ENCODE measurements at regions not wholly inside any gene's neighbourhood (a gene's known extent, or its start where the extent isn't known, plus 50 kb on each side); places are given as distances from the start of the nearest gene placed in this dataset.

DNA sequence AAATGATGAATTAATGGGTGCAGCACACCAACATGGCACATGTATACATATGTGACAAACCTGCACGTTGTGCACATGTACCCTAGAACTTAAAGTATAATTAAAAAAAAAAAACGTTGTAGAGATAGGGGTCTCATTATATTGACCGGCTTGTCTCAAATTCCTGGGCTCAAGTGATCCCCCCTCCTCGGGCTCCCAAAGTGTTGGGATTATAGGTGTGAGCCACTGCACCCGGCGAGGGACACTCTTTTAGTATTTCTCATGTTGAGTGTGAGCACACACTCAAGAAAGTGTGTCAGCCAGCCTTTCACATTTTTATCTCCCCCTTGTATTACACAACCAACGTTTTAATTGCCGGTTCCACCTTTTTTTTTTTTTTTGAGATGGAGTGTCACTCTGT is 87.7 kb upstream of the SPIN1 start:
- Histone ChIP-seq H3K4me1 (no peaks in the 10 kb centered on the region), H3K9me3 (no peaks in the 10 kb centered on the region), H3K27me3 (no peaks in the 10 kb centered on the region), H3K27ac (no peak overlapping the region), H3K36me3 (no peaks in the 10 kb centered on the region), H3K4me3 (no peak overlapping the region)
- DNase-seq (ENCODE audit: extremely low spot score in 2 of 2): no peak
- TF ChIP-seq, protein P1, sequence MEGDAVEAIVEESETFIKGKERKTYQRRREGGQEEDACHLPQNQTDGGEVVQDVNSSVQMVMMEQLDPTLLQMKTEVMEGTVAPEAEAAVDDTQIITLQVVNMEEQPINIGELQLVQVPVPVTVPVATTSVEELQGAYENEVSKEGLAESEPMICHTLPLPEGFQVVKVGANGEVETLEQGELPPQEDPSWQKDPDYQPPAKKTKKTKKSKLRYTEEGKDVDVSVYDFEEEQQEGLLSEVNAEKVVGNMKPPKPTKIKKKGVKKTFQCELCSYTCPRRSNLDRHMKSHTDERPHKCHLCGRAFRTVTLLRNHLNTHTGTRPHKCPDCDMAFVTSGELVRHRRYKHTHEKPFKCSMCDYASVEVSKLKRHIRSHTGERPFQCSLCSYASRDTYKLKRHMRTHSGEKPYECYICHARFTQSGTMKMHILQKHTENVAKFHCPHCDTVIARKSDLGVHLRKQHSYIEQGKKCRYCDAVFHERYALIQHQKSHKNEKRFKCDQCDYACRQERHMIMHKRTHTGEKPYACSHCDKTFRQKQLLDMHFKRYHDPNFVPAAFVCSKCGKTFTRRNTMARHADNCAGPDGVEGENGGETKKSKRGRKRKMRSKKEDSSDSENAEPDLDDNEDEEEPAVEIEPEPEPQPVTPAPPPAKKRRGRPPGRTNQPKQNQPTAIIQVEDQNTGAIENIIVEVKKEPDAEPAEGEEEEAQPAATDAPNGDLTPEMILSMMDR (IDR thresholded peaks at IDR 0.05): no peak
- no peak for TF ChIP-seq POLR2A (IDR thresholded peaks at IDR 0.05)
- no peak for TF ChIP-seq POLR2AphosphoS5 (IDR thresholded peaks at IDR 0.05; ENCODE audit: insufficient read depth in 1 of 2, low read depth in 1 of 2)
- intact Hi-C loops (cut with DNase I): no loop called here

DNA sequence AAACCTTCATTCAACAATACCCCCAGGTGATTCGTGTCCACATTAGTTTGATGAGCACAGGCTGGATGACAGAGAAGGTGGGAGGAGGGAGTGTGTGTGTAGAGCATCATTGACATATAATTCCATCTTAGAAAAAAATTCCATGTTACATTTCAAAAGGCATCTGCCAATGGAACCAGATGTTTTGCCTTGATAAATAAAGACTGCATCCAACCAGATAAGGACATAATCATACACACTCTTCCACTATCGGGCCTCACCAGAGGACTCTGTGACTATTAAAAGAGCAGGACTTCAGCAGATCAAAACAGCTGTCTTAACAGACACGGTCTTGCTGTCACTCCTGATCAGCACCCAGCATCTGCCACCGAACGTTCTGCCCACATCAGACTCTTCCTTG is 96.4 kb upstream of the SPIN1 start:
- H3K36me3 ChIP-seq: no peaks in the 10 kb centered on the region
- no peak for TF ChIP-seq POLR2A (IDR thresholded peaks at IDR 0.05)
- no peak for TF ChIP-seq POLR2AphosphoS5 (IDR thresholded peaks at IDR 0.05; ENCODE audit: insufficient read depth in 1 of 2, low read depth in 1 of 2)
- TF ChIP-seq, protein P1 (IDR thresholded peaks at IDR 0.05): no peak
- H3K4me3 ChIP-seq: no peak overlapping the region
- H3K9me3 ChIP-seq: no peaks in the 10 kb centered on the region
- H3K4me1 ChIP-seq: no peaks in the 10 kb centered on the region
- DNase-seq (ENCODE audit: extremely low spot score in 2 of 2): no peak
- no peaks in the 10 kb centered on the region for H3K27me3 ChIP-seq
- H3K27ac ChIP-seq: no peak overlapping the region
- intact Hi-C loops (cut with DNase I): no loop called here

DNA sequence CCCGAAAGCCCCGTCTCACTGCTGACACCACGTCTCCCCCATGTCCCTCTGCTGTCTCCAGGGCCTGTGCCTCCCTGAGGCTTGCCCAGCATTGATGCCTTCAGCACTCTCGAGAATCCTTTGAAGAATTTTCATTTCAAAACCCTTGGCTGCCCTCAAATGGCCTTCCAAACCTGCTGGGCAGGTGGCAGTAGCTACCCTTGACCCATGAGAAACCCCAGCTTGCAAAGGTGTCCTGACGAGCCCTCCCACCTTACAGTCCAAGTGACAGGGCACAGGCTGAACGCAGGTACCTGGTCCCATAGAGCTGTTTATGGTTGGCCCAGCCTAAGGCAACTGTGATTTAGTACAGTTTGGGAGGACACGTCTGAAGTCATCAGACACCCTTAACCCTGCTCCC is 97.2 kb upstream of the SPIN1 start:
- Histone ChIP-seq H3K36me3 (no peaks in the 10 kb centered on the region), H3K27ac (no peak overlapping the region), H3K4me1 (no peaks in the 10 kb centered on the region), H3K9me3 (no peaks in the 10 kb centered on the region), H3K4me3 (no peak overlapping the region), H3K27me3 (no peaks in the 10 kb centered on the region)
- intact Hi-C loops (cut with DNase I): no loop called here
- DNase-seq (ENCODE audit: extremely low spot score in 2 of 2): no peak
- TF ChIP-seq POLR2A (IDR thresholded peaks at IDR 0.05) (no peak), POLR2AphosphoS5 (IDR thresholded peaks at IDR 0.05; ENCODE audit: insufficient read depth in 1 of 2, low read depth in 1 of 2) (no peak)
- TF ChIP-seq, protein P1 (IDR thresholded peaks at IDR 0.05): no peak

DNA sequence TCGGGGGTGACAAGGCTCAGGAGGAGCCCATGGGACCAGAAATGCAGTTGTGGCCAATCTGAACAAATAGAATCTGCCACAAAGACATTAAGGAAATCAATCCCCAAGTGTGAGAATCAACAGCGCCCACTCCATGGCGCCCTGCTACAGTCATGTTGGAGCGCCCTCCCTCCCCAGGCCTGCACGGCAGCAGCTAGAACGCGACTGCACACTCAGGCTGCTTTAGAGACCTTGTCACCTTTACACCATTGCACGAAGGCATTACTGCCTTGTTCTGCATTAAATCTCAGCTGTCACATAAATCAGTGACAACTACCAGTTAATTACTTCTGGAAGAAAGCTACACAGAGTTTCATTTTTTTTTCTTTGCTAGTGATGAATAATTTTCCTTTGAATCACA is 98.7 kb upstream of the SPIN1 start:
- Histone ChIP-seq H3K4me3 (no peak overlapping the region), H3K9me3 (no peaks in the 10 kb centered on the region)

DNA sequence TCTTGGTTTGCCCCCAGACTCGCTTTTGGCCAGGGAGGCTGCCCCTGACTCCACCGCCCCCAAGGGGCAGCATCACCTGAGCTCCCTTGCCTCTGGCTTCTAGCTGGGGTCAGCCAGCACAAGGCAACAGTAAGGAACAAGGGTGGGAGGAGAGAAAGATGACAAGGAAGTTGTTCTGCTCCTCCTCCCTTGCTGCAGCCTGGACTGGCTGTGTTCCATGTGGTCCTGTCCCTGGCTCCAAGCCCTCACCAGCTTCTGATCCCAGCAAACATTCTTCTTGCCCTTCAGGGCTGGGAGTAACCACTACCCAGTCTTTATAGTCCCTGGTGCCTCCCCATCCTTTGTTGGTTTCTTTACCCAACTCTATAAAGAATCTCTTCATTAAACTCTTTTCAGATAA is 100.3 kb upstream of the SPIN1 start:
- Histone ChIP-seq H3K9me3 (no peaks in the 10 kb centered on the region), H3K27ac (no peak overlapping the region), H3K4me3 (no peak overlapping the region), H3K27me3 (no peaks in the 10 kb centered on the region), H3K36me3 (no peaks in the 10 kb centered on the region), H3K4me1 (no peaks in the 10 kb centered on the region)
- DNase-seq (ENCODE audit: extremely low spot score in 2 of 2): no peak
- intact Hi-C loops (cut with DNase I): no loop called here
- TF ChIP-seq, protein P1 (IDR thresholded peaks at IDR 0.05): no peak
- no peak for TF ChIP-seq POLR2A (IDR thresholded peaks at IDR 0.05)
- no peak for TF ChIP-seq POLR2AphosphoS5 (IDR thresholded peaks at IDR 0.05; ENCODE audit: insufficient read depth in 1 of 2, low read depth in 1 of 2)

More for the DNA sequence above, 98.7 kb upstream of the SPIN1 start:
- Histone ChIP-seq H3K36me3 (no peaks in the 10 kb centered on the region), H3K27me3 (no peaks in the 10 kb centered on the region), H3K27ac (no peak overlapping the region), H3K4me1 (no peaks in the 10 kb centered on the region)
- no peak for DNase-seq (ENCODE audit: extremely low spot score in 2 of 2)
- TF ChIP-seq POLR2AphosphoS5 (IDR thresholded peaks at IDR 0.05; ENCODE audit: insufficient read depth in 1 of 2, low read depth in 1 of 2) (no peak), POLR2A (IDR thresholded peaks at IDR 0.05) (no peak)
- TF ChIP-seq, protein P1 (IDR thresholded peaks at IDR 0.05): no peak
- intact Hi-C loops (cut with DNase I): no loop called here
